ENCODE measurements at regions not wholly inside any gene's neighbourhood (a gene's known extent, or its start where the extent isn't known, plus 50 kb on each side); places are given as distances from the start of the nearest gene placed in this dataset.
A peak's percentile ranks its signal among the peaks of the same experiment; 100 is the strongest.
"Not testable (repeated sequence)": the region's sequence is repeated elsewhere in the genome, so short reads cannot be mapped to it uniquely, and the experiment has no call there.

DNA sequence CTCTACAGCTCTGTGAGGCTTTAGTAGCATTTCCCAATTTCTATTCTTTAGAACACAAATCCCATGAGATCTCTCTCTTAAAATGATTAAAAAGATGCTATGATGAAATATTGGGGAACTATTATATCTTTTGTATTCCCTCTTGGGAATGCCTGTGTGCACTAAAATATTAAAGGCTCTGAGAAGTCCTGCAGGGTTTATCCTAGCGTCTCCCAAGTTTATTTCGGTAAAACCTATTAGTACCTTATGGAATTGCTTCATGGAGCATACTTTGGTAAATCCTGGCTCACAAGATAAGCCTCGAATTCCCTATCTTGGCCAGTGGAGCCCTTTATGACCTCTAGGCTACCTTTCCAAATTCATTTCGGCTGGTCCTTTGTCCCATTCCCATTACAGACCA is 306.8 kb downstream of the VRK1 start:
- Mint-ChIP-seq H3K9me3 (peaks cover 0 to 2% (median 0%) of the 10 kb centered on the region in 3 donors), H3K4me1 (peaks cover 0 to 4% (median 3%) of the 10 kb centered on the region in 3 donors)

DNA sequence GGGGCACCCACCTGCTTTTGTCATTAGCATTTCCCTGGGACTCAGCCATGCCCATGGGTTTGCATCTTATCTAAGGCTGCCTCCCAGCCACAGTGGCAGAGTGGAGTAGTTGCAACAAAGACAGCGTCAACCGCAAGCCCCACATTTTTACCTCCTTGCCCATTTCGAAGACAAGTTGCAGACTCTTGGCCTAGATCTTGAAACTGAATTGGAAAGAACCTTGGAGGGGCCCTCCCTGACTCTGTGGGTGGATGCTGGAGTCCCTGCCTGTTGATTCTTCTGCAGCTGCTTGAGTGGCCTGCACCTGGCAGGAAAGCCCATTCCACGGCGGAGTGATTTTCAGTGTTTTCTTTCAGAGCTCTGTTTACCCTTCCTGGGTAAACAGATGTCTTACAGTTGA is 309.0 kb downstream of the VRK1 start:
- Mint-ChIP-seq H3K27ac (peak overlapping the region in 1 of 3 donors; percentile 49), H3K4me1 (peaks cover 0 to 6% (median 3%) of the 10 kb centered on the region in 3 donors), H3K4me3 (no peak overlapping the region), H3K36me3 (peaks cover 2% of the 10 kb centered on the region), H3K27me3 (peaks cover 5% of the 10 kb centered on the region), H3K9me3 (peaks cover 2 to 6% (median 3%) of the 10 kb centered on the region in 3 donors)

More for the DNA sequence above, 306.8 kb downstream of the VRK1 start:
- Mint-ChIP-seq H3K4me3 (no peak overlapping the region), H3K27me3 (peaks cover 7% of the 10 kb centered on the region), H3K27ac (no peak overlapping the region), H3K36me3 (no peaks in the 10 kb centered on the region)

DNA sequence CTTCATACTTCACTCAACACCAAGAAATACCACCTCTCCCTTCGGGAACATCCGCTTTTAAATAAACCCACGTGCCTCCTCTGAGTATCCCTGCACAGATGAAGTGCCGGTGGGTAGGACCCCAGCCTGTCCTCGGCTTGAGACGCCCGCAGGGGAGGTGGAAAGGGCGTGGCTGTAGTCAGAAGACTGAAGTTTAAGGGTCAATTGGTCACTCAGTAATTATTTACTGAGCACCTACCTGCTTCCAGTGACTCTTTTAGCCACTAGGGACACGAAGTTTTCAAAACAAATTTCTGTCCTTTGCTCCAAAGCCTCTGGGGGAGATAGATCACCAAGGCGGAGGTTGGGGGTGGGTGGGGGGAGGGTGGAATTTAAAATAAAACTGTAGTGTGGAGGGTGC is 309.4 kb downstream of the VRK1 start:
- Mint-ChIP-seq H3K27ac (peak overlapping the region in 1 of 3 donors; percentile 49), H3K36me3 (peaks cover 2% of the 10 kb centered on the region), H3K4me3 (no peak overlapping the region), H3K27me3 (peaks cover 5% of the 10 kb centered on the region), H3K9me3 (peaks cover 2 to 6% (median 3%) of the 10 kb centered on the region in 3 donors), H3K4me1 (peaks cover 0 to 6% (median 3%) of the 10 kb centered on the region in 3 donors)

DNA sequence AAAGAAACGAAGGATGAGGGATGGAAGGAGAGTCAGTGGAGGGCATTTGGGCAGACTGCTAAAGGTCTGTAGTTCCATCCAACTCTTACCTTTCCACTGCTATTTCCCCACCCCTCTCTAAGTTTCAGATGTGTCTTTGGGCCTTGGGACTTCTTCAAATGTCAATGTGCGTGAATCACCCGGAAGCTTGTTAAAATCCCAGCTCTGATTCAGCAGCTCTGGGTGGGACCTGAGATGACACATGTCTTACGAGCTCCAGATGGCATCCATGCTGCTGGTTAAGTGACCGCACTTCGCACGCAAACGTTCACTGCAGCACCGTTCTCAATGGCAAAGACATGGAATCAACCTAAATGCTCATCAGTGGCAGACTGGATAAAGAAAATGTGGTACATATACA is 309.9 kb downstream of the VRK1 start:
- no peak overlapping the region for H3K27ac Mint-ChIP-seq
- peaks cover 0 to 6% (median 3%) of the 10 kb centered on the region in 3 donors for H3K4me1 Mint-ChIP-seq
- H3K4me3 Mint-ChIP-seq = no peak overlapping the region
- peaks cover 2% of the 10 kb centered on the region for H3K36me3 Mint-ChIP-seq
- peaks cover 2 to 6% (median 3%) of the 10 kb centered on the region in 3 donors for H3K9me3 Mint-ChIP-seq
- H3K27me3 Mint-ChIP-seq = peaks cover 5% of the 10 kb centered on the region

DNA sequence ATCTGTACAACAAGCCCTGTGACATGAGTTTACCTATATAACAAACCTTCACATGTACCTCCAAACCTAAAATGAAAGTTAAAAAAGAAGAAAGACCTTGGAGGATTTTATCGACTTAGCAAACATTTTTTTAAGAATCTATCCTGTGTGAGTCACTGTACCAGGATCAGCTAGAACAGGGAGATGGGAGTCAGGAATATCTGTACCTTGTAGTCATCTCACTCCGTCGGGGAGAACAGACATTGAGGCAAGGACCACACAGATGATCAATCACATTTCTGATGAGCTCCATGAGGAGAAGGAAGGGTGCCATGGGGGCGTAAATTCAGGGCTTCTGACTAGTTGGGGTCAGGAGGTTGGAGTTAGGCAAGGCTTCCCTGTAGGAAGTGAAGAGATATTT is 310.6 kb downstream of the VRK1 start:
- peaks cover 0 to 6% (median 3%) of the 10 kb centered on the region in 3 donors for H3K4me1 Mint-ChIP-seq

DNA sequence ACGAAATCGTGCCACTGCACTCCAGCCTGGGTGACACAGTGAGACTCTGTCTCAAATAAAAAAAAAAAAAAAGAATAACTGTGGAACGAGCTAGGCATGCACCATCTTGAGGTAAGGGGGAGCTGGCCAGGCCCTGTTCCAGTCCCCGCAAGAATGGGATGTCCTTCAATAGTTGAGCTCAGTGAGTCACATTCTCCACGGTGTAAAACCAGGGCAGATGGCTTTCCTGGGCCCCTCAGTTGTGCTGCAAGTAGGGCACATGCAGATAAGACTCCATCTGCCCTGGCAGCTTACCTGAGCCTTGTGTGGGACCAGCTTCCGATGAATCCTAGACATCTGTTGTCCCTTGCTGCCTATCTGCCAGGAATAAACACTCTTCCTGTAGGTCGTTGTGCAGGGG is 312.1 kb downstream of the VRK1 start:
- Mint-ChIP-seq H3K36me3 (peaks cover 2% of the 10 kb centered on the region), H3K27me3 (no peaks in the 10 kb centered on the region), H3K4me1 (peaks cover 0 to 6% (median 3%) of the 10 kb centered on the region in 3 donors), H3K9me3 (peaks cover 2 to 6% (median 3%) of the 10 kb centered on the region in 3 donors), H3K4me3 (no peak overlapping the region), H3K27ac (no peak overlapping the region)

More for the DNA sequence above, 310.6 kb downstream of the VRK1 start:
- peaks cover 5% of the 10 kb centered on the region for H3K27me3 Mint-ChIP-seq
- no peak overlapping the region for H3K27ac Mint-ChIP-seq
- H3K9me3 Mint-ChIP-seq = peaks cover 2 to 6% (median 3%) of the 10 kb centered on the region in 3 donors
- peaks cover 2% of the 10 kb centered on the region for H3K36me3 Mint-ChIP-seq
- no peak overlapping the region for H3K4me3 Mint-ChIP-seq

DNA sequence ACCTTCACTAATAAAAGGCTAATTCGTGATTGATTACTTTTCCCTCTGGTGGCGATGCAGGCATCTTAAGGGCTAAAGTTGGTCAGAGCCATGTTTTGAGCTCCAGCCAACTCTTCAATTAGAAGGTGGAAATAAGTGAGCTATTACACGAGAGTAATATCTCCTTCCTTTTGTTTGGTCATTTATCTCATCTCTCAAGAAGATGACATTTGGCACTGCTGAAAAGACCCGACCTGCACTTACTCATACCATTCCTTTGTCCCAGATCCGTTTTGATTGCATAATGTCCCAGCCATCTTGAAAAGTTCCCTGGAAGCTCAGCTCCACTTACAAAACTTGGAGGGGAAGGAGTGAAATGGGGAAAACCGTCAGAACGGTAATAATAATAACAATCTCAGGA is 316.2 kb downstream of the VRK1 start:
- peaks cover 10% of the 10 kb centered on the region for H3K27me3 Mint-ChIP-seq
- no peak overlapping the region for H3K27ac Mint-ChIP-seq
- H3K36me3 Mint-ChIP-seq = peaks cover 2% of the 10 kb centered on the region
- peaks cover 2 to 6% (median 3%) of the 10 kb centered on the region in 3 donors for H3K9me3 Mint-ChIP-seq
- no peak overlapping the region for H3K4me3 Mint-ChIP-seq
- H3K4me1 Mint-ChIP-seq = peaks cover 0 to 1% (median 0%) of the 10 kb centered on the region in 3 donors

DNA sequence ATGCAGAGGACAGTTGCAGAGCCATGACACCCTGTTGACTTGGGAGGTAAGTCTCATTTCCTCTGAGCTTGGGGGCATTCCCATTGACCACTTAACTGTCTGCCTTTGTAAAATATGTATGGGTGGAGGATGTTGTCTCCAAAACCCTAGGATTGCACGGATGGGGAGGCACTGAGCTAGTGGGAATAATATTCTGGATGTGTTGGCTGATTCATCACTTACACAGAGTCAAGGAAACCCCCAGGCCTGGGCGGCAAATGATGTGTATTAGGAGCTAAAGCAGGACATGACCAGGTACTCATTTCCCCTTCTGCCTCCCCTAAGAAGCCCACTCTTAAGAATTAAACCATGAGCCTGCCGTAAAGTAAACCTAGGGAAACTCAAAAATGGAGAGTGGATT is 319.4 kb downstream of the VRK1 start:
- no peak overlapping the region for H3K27ac Mint-ChIP-seq
- no peaks in the 10 kb centered on the region for H3K9me3 Mint-ChIP-seq
- H3K27me3 Mint-ChIP-seq = peaks cover 10% of the 10 kb centered on the region
- no peaks in the 10 kb centered on the region for H3K36me3 Mint-ChIP-seq
- H3K4me1 Mint-ChIP-seq = peaks cover 0 to 4% (median 1%) of the 10 kb centered on the region in 3 donors
- H3K4me3 Mint-ChIP-seq = no peak overlapping the region

DNA sequence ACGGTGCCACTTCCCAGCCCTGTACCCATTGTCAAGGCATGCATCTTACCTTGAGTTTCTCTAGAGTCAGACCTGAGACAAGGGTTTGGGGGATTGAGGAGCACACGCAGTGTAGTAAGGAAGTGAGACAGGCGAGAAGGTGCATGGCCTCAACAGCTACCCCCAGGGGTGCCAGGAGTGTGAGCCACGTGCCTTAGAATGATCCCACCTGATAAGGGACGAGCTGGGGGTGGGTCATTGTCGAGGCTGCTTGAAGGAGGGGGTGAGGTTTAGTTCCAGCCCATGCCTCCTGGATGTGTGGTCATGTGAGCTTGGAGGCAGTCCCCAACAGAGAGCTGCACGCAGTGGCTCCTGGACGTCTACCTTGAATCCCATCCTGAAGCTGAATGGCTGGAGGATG is 320.5 kb downstream of the VRK1 start:
- no peak overlapping the region for H3K4me3 Mint-ChIP-seq
- peaks cover 10% of the 10 kb centered on the region for H3K27me3 Mint-ChIP-seq
- H3K9me3 Mint-ChIP-seq = no peaks in the 10 kb centered on the region
- peaks cover 2% of the 10 kb centered on the region for H3K36me3 Mint-ChIP-seq
- peaks cover 0 to 4% (median 1%) of the 10 kb centered on the region in 3 donors for H3K4me1 Mint-ChIP-seq
- no peak overlapping the region for H3K27ac Mint-ChIP-seq

DNA sequence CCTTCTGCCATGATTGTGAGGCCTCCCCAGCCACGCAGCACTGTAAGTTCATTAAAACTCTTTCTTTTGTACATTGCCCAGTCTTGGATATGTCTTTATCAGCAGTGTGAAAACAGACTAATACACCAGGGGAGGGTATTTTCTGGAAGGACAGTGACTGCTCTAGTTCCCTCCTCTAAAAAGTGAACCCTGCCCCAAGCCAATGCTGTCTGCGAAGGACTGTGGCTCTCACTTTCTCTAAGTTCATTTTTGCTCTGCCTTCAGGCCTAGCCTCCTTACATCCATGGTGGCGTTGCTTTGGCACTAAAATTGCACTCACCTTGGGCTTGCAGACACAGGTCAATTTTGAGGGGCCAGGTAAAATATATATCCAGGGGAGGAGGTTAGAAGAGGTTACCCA is 323.0 kb downstream of the VRK1 start:
- H3K27me3 Mint-ChIP-seq = peaks cover 4% of the 10 kb centered on the region
- H3K36me3 Mint-ChIP-seq = peaks cover 2% of the 10 kb centered on the region
- no peaks in the 10 kb centered on the region for H3K9me3 Mint-ChIP-seq
- H3K27ac Mint-ChIP-seq = peak overlapping the region in 1 of 3 donors; percentile 50
- H3K4me1 Mint-ChIP-seq = peaks cover 0 to 4% (median 1%) of the 10 kb centered on the region in 3 donors
- peak overlapping the region in 1 of 4 donors; percentile 6 for H3K4me3 Mint-ChIP-seq

DNA sequence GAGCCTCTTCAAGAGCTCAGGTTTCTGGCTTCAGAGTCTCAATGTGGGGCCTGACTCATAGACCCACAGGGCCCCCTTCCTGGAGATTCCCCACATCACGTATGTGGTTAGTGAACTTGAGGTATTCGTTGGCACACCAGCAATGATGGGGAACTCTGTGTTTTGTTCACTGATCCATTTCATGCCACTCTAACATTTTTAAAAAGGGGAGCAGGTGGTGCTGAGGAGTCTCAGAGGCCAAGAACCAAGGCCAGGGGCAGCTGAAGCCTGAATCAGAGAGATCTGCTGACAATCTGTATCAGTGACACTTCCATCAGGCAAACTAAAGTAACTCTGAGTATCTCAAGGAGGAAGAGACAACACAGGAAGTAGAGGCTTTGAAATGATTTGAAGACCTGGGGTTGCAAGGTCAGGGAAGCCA is 323.4 kb downstream of the VRK1 start:
- peak overlapping the region in 1 of 4 donors; percentile 6 for H3K4me3 Mint-ChIP-seq

DNA sequence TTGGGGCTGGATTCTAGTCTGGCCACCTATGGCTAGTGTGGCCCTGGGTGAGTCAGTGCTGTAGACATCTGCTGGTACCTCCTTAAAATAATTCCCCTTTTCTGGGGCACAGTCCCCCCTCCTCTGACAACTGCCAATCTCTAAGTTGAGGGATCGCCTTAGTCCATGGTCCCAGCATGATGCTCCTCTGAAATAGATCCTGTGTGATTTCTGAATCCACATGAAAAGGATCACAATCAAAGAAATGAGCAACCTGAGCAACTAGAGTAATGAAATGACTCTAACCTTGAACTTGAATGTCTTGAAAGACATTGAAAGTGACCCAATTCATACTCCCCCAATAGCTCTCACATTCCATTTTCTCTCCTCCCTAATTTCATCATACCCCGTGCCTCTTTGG is 332.5 kb downstream of the VRK1 start:
- Mint-ChIP-seq H3K4me3 (no peak overlapping the region), H3K9me3 (peaks cover 0 to 4% (median 3%) of the 10 kb centered on the region in 3 donors), H3K36me3 (no peaks in the 10 kb centered on the region), H3K27ac (no peak overlapping the region), H3K4me1 (no peaks in the 10 kb centered on the region), H3K27me3 (no peaks in the 10 kb centered on the region)

More for the DNA sequence above, 323.4 kb downstream of the VRK1 start:
- Mint-ChIP-seq H3K27ac (peak overlapping the region in 1 of 3 donors; percentile 50), H3K36me3 (peaks cover 2% of the 10 kb centered on the region), H3K4me1 (peaks cover 0 to 4% (median 1%) of the 10 kb centered on the region in 3 donors), H3K27me3 (peaks cover 4% of the 10 kb centered on the region), H3K9me3 (no peaks in the 10 kb centered on the region)

DNA sequence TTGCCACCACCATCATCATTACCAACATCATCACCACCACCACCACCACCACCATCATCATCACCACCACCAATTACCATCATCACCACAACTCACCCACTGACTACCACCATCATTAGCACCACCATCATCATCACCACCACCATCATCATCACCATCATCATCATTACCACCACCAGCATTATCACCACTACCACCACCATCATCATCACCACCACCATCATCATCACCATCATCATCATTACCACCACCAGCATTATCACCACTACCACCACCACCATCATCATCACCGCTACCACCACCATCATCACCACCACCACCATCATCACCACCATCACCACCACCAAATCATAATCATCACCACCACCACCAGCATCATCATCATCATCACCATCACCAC is 338.7 kb downstream of the VRK1 start:
- not testable (repeated sequence) for H3K36me3 Mint-ChIP-seq, H3K9me3 Mint-ChIP-seq, H3K4me1 Mint-ChIP-seq, H3K4me3 Mint-ChIP-seq, H3K27me3 Mint-ChIP-seq
- H3K27ac Mint-ChIP-seq = peak overlapping the region in 1 of 3 donors; percentile 77

DNA sequence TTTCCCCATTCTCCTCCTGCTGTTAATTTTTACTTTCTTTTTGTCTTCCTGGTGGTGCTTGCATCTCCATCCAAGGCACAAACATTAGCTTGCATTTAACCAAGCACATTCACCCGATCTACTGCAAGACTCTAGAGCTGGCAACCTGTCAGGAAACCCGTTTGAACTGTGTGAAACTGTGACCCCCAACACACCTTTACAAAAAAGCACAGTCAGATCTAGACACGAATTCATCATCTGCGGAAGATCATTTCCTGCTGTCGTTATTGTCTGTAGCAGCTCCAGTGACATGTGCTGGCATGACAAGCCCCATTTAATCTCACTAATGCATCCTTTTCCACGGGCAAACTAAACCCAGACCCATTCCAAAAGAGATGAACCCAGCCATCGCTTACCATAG is 340.5 kb downstream of the VRK1 start:
- no peak overlapping the region for H3K27ac Mint-ChIP-seq
- no peaks in the 10 kb centered on the region for H3K27me3 Mint-ChIP-seq
- H3K4me3 Mint-ChIP-seq = no peak overlapping the region
- H3K9me3 Mint-ChIP-seq = peaks cover 3 to 5% (median 5%) of the 10 kb centered on the region in 3 donors
- H3K4me1 Mint-ChIP-seq = no peaks in the 10 kb centered on the region
- no peaks in the 10 kb centered on the region for H3K36me3 Mint-ChIP-seq

DNA sequence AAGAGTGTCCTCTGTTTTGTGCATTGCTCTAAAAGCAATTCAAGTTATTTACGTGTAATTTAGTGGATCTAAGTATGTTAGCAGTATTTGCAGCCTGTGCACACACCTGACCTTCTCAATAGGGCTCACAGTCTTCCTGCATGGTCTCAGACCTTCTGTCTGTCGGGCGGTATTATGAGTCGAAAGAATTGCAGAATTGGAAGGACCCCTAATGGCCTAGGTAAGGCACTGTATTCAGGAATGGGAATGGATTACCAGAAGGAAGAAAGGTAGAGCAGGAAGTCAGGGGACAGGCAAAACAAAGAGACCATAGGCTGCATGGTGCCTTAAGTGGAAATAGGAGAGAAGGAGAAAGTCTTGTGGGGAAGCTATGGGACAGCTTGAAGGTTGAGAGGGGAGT is 341.6 kb downstream of the VRK1 start:
- H3K4me3 Mint-ChIP-seq = no peak overlapping the region
- no peak overlapping the region for H3K27ac Mint-ChIP-seq
- no peaks in the 10 kb centered on the region for H3K27me3 Mint-ChIP-seq
- H3K4me1 Mint-ChIP-seq = peaks cover 0 to 2% (median 0%) of the 10 kb centered on the region in 3 donors
- H3K36me3 Mint-ChIP-seq = no peaks in the 10 kb centered on the region
- H3K9me3 Mint-ChIP-seq = peaks cover 3 to 5% (median 5%) of the 10 kb centered on the region in 3 donors

DNA sequence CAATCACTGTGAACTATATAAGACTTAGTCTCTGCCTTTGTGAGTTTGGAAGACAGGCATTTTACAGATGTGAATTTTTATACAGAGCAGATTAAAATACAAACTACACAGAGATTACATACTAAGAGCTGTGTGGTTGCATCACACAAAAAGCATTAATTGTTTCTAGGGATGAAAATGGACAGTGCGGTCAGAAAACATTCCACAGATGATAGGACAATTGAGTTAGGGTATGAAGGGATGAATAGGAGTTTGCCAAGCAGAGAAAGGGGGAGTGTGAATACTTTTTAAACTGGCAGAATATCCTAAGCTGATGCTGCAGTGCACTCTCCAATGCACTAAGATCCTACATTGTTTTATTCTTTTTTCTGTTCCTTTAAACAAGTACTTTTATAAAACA is 345.8 kb downstream of the VRK1 start:
- H3K9me3 Mint-ChIP-seq = no peaks in the 10 kb centered on the region
- no peak overlapping the region for H3K4me3 Mint-ChIP-seq
- no peak overlapping the region for H3K27ac Mint-ChIP-seq
- H3K4me1 Mint-ChIP-seq = peaks cover 0 to 2% (median 0%) of the 10 kb centered on the region in 3 donors
- H3K36me3 Mint-ChIP-seq = no peaks in the 10 kb centered on the region
- peaks cover 4% of the 10 kb centered on the region for H3K27me3 Mint-ChIP-seq
